ENCODE measurements at regions not wholly inside any gene's neighbourhood (a gene's known extent, or its start where the extent isn't known, plus 50 kb on each side); places are given as distances from the start of the nearest gene placed in this dataset.
"Not testable (repeated sequence)": the region's sequence is repeated elsewhere in the genome, so short reads cannot be mapped to it uniquely, and the experiment has no call there.

- DNase-seq (ENCODE audit: low read depth), result no peak
Observed at GRCh38 chr6:14458669-14459266, 341.2 kb downstream of the CD83 start.

- DNase-seq (ENCODE audit: low read depth), result no peak
Observed at GRCh38 chr6:14459315-14459714, 341.7 kb downstream of the CD83 start.

GRCh38 chr6:14460556-14460955 is 343.0 kb downstream of the CD83 start:
- no peak for DNase-seq (ENCODE audit: low read depth)

- no peak for DNase-seq (ENCODE audit: low read depth)
Observed at GRCh38 chr6:14462135-14462534, 344.6 kb downstream of the CD83 start.

GRCh38 chr6:14462566-14462965 is 345.0 kb downstream of the CD83 start:
- DNase-seq (ENCODE audit: low read depth), result no peak

- DNase-seq (ENCODE audit: low read depth), result no peak
Observed at GRCh38 chr6:14463110-14463509, 345.5 kb downstream of the CD83 start.

GRCh38 chr6:14464055-14464454 is 346.5 kb downstream of the CD83 start:
- DNase-seq (ENCODE audit: low read depth), result no peak

GRCh38 chr6:14464716-14465115 is 347.1 kb downstream of the CD83 start:
- no peak for DNase-seq (ENCODE audit: low read depth)

GRCh38 chr6:14466278-14466677 is 348.7 kb downstream of the CD83 start:
- no peak for DNase-seq (ENCODE audit: low read depth)

- DNase-seq (ENCODE audit: low read depth), result peak; percentile 44
Observed at GRCh38 chr6:14467591-14467990, 350.0 kb downstream of the CD83 start.

- DNase-seq (ENCODE audit: low read depth), result no peak
Observed at GRCh38 chr6:14468647-14469321, 351.2 kb downstream of the CD83 start.

GRCh38 chr6:14470101-14470500 is 352.5 kb downstream of the CD83 start:
- DNase-seq (ENCODE audit: low read depth), result no peak

- no peak for DNase-seq (ENCODE audit: low read depth)
Observed at GRCh38 chr6:14470671-14471070, 353.1 kb downstream of the CD83 start.

GRCh38 chr6:14472255-14472985 is 354.8 kb downstream of the CD83 start:
- DNase-seq (ENCODE audit: low read depth), result no peak

- DNase-seq (ENCODE audit: low read depth), result no peak
Observed at GRCh38 chr6:14472986-14473337, 355.4 kb downstream of the CD83 start.

GRCh38 chr6:14474816-14475215 is 357.2 kb downstream of the CD83 start:
- no peak for DNase-seq (ENCODE audit: low read depth)

- no peak for DNase-seq (ENCODE audit: low read depth)
Observed at GRCh38 chr6:14475306-14475705, 357.7 kb downstream of the CD83 start.

GRCh38 chr6:14476793-14477531 is 359.4 kb downstream of the CD83 start:
- peak; percentile 62 for DNase-seq (ENCODE audit: low read depth)

GRCh38 chr6:14477559-14477958 is 360.0 kb downstream of the CD83 start:
- no peak for DNase-seq (ENCODE audit: low read depth)

GRCh38 chr6:14478381-14479225 is 361.0 kb downstream of the CD83 start:
- DNase-seq (ENCODE audit: low read depth), result no peak

- DNase-seq (ENCODE audit: low read depth), result not testable (repeated sequence)
Observed at GRCh38 chr6:14481946-14482345, 364.4 kb downstream of the CD83 start.

- no peak for DNase-seq (ENCODE audit: low read depth)
Observed at GRCh38 chr6:14487625-14488024, 370.1 kb downstream of the CD83 start.
